Duodenal mucosa (tissue), 2 donors: ENCODE measurements at regions not wholly inside any gene's neighbourhood (a gene's known extent, or its start where the extent isn't known, plus 50 kb on each side); places are given as distances from the start of the nearest gene placed in this dataset.
A peak's percentile ranks its signal among the peaks of the same experiment; 100 is the strongest.

ENCODE experiments used
- H3K27ac ChIP-seq: one replicate; pipeline ENCODE4 v1.7.0; 2013; ENCODE audit warnings: low read depth, low read length
- H3K27me3 ChIP-seq, 2 donors: one replicate each; pipeline ENCODE4 v1.7.0; 2013; ENCODE audit warnings: low read length in 2 of 2, control low read depth in 1 of 2; ENCODE audit not compliant: insufficient read depth in 2 of 2, control insufficient read depth in 1 of 2
- H3K36me3 ChIP-seq, 2 donors: one replicate each; pipeline ENCODE4 v1.7.0; 2013; ENCODE audit warnings: low read length in 2 of 2, control low read depth in 1 of 2; ENCODE audit not compliant: insufficient read depth in 2 of 2, control insufficient read depth in 1 of 2
- H3K4me1 ChIP-seq, 2 donors: one replicate each; pipeline ENCODE4 v1.7.0; 2013; ENCODE audit warnings: low read length in 2 of 2, control low read depth in 1 of 2; ENCODE audit not compliant: insufficient read depth in 2 of 2, control insufficient read depth in 1 of 2
- H3K4me3 ChIP-seq, 2 donors: one replicate each; pipeline ENCODE4 v1.7.0; 2013; ENCODE audit warnings: low read length in 2 of 2, low read depth in 1 of 2
- H3K9ac ChIP-seq, 2 donors: one replicate each; pipeline ENCODE4 v1.7.0; 2013; ENCODE audit warnings: low read length in 2 of 2, low read depth in 1 of 2
- H3K9me3 ChIP-seq, 2 donors: one replicate each; pipeline ENCODE4 v1.7.0; 2013; ENCODE audit warnings: low read length in 2 of 2, control low read depth in 1 of 2; ENCODE audit not compliant: control insufficient read depth in 1 of 2

DNA sequence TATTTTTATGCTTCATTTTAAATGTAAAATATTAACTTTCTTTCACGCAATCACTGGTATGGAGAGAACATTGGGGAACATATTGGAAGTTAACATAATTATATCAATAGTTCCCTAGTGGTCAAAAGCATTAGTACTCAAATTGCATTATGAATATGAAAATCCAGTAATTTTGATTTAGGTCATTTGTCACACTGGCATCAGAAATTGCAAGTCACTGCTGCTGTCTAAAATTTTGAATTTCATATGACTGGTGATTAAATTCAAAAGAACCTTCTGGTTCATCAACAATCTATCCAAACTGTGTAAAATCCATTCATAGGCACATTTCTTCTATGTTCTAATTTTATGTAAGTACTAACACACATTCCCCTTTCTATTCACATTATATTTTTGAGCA lies 2235.7 kb upstream of the PCDH20 start:
- no peak overlapping the region for H3K4me3 ChIP-seq
- peaks cover 0 to 5% of the 10 kb centered on the region in 2 donors for H3K9me3 ChIP-seq
- H3K36me3 ChIP-seq = no peaks in the 10 kb centered on the region
- H3K9ac ChIP-seq = no peak overlapping the region
- no peak overlapping the region for H3K27ac ChIP-seq
- no peaks in the 10 kb centered on the region for H3K4me1 ChIP-seq
- no peaks in the 10 kb centered on the region for H3K27me3 ChIP-seq

DNA sequence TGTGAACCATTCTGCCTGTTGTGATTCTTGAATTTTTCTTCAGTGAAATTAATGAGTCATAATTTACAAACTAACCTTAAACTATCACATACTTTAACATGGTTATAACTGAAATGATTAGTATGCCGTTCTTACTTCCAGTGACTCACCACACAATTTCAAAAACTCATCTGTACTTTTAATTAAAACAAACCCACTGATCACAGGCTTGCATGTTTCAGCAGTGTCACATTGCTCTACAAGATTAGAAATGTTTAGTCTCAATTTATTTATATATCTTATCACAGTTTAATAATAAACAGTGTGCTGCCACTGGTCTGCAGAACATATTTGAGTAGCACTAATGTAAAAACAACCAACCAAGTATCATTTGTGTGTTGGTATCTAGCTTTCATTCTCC lies 2227.9 kb upstream of the PCDH20 start:
- Histone ChIP-seq H3K27ac (no peak overlapping the region), H3K4me3 (no peak overlapping the region), H3K4me1 (no peaks in the 10 kb centered on the region), H3K9me3 (no peaks in the 10 kb centered on the region), H3K9ac (no peak overlapping the region), H3K36me3 (no peaks in the 10 kb centered on the region), H3K27me3 (no peaks in the 10 kb centered on the region)

DNA sequence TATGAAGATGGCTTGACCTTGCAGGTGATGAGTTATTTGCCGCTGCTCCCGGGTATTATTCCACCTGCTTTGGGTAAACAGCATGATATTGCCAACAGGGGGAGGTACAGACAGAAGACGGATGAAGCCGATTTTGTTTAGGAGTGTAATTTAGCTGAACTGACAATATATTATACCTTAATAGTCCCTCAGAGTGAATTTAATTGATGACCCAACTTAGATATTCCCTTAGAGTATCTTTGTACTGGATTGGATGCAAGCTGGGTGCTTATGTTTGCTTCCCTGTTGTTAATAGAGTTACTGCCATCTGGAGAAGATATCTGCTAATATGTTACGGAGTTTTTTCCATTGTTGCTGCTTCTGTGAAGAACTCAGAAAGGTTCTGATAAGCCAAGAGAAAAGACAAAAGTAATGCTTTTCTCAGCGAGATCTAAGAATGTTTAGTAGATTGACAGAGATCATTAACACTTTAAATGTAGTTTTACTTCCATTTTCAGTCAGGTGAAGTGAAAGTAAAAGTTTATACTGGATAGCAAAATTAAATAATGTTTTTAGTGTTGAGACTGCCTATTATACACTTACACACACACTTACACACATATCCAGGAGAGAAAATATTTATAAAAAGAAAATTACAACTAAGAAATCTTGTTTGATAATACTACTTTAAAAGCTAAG lies 2220.8 kb upstream of the PCDH20 start:
- Histone ChIP-seq H3K27ac (no peak overlapping the region), H3K27me3 (no peaks in the 10 kb centered on the region), H3K9ac (no peak overlapping the region), H3K9me3 (no peaks in the 10 kb centered on the region), H3K4me1 (no peaks in the 10 kb centered on the region), H3K36me3 (no peaks in the 10 kb centered on the region), H3K4me3 (peak overlapping the region; percentile 19 to 30)

DNA sequence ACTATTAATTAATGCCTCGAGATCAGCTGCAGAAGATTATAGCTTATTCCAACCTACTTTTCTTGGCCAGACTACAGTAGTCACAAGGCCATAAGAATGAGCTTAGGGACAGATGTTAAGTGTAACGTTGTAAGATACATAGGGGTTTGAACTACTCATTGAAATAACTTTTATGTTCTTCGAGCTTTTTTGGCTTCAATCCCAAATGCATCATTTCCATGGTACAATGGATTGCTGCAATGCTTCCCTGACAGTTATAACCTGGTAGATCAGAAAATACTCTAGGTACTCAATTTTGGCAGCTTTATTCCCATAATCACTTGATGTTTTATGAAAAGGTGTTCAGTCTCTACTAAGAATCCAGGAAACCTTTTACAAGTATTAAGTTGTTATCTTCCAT lies 2216.7 kb upstream of the PCDH20 start:
- Histone ChIP-seq H3K9ac (no peak overlapping the region), H3K27ac (no peak overlapping the region)

DNA sequence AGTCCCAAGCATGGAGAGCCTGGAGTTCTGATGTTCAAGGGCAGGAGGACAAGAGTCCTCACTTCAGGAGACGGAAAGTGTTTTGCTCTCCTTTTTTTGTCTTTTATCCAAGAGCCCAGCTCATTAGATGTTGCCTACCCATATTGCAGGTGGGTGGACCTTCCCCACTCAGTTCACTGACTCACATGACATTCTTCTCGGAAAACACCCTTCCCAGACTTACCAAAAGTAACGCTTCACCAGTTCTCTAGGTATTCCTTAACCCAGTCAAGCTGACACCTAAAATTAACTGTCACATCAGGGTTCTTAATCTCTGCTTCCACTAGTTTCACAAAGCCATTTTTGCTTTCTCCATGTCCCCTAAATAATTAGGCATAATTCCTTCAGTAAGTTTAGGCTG lies 2215.4 kb upstream of the PCDH20 start:
- no peak overlapping the region for H3K27ac ChIP-seq
- no peak overlapping the region for H3K9ac ChIP-seq
- H3K9me3 ChIP-seq = no peaks in the 10 kb centered on the region
- H3K4me1 ChIP-seq = no peaks in the 10 kb centered on the region
- H3K36me3 ChIP-seq = no peaks in the 10 kb centered on the region
- H3K4me3 ChIP-seq = no peak overlapping the region
- no peaks in the 10 kb centered on the region for H3K27me3 ChIP-seq

More for the DNA sequence above, 2216.7 kb upstream of the PCDH20 start:
- Histone ChIP-seq H3K4me3 (no peak overlapping the region), H3K27me3 (no peaks in the 10 kb centered on the region), H3K9me3 (no peaks in the 10 kb centered on the region), H3K36me3 (no peaks in the 10 kb centered on the region), H3K4me1 (no peaks in the 10 kb centered on the region)

DNA sequence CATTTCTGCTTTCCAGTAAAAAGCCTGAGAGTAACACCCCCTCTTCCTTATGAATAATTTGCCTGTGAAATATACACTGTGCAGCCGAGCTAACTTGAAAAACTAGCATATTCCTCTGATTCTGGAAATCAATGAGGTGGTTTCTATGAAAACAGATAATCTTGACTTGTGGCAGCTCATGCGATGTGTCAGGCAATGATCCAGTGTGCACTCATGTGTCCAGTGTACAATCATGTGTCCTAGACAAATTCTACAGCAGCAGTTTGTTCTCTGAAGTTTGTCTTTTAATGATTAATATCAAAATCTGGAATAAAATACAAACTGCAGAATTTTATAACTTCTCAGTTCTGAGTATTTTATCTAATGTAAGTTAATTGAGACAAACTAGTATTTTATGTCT lies 2213.9 kb upstream of the PCDH20 start:
- no peak overlapping the region for H3K27ac ChIP-seq
- no peaks in the 10 kb centered on the region for H3K36me3 ChIP-seq
- H3K9me3 ChIP-seq = peaks cover 0 to 4% of the 10 kb centered on the region in 2 donors
- H3K9ac ChIP-seq = no peak overlapping the region
- H3K4me3 ChIP-seq = no peak overlapping the region
- H3K27me3 ChIP-seq = no peaks in the 10 kb centered on the region
- no peaks in the 10 kb centered on the region for H3K4me1 ChIP-seq

DNA sequence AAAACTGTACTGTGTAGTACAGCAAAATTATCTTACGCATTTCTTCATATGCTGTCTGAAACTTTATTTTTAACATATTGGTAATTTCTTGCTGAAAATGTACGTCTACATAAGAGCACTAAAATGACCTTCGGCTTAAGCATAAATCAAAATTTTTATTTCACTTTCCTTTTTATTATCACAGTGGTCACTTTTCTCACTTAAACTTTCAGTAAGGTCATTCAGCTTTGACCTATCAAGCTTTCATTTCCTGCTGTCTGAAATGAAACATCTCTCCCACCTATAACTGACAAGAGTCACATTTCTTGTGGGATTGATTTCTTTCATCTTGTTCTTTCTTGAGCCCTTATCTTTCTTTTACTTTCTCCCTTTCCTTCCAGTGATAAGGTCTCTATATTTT lies 2212.7 kb upstream of the PCDH20 start:
- H3K36me3 ChIP-seq = no peaks in the 10 kb centered on the region
- H3K4me3 ChIP-seq = no peak overlapping the region
- no peak overlapping the region for H3K27ac ChIP-seq
- no peaks in the 10 kb centered on the region for H3K4me1 ChIP-seq
- H3K9me3 ChIP-seq = peaks cover 0 to 4% of the 10 kb centered on the region in 2 donors
- H3K9ac ChIP-seq = no peak overlapping the region
- H3K27me3 ChIP-seq = no peaks in the 10 kb centered on the region

DNA sequence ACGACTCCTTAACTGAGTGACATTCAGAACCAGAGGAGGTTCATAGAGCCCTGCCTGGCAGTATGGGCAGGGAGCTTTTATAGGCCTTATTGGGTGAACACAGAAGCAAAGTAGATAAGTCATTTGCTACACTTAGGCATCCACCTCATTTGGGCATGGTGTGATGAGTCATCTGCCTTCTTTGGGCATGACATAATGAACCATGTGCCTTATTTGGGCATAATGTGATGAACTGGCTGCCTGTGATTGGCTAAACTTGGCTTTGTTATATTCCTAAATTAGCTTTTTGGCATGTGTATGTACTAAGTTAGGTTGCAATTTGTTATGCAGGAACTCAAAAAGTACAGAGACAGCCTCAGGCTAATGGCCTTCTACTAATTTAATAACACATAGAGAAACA lies 2210.2 kb upstream of the PCDH20 start:
- Histone ChIP-seq H3K9me3 (peaks cover 0 to 4% of the 10 kb centered on the region in 2 donors), H3K27me3 (no peaks in the 10 kb centered on the region), H3K4me1 (no peaks in the 10 kb centered on the region), H3K4me3 (no peak overlapping the region), H3K9ac (no peak overlapping the region), H3K36me3 (no peaks in the 10 kb centered on the region), H3K27ac (no peak overlapping the region)

DNA sequence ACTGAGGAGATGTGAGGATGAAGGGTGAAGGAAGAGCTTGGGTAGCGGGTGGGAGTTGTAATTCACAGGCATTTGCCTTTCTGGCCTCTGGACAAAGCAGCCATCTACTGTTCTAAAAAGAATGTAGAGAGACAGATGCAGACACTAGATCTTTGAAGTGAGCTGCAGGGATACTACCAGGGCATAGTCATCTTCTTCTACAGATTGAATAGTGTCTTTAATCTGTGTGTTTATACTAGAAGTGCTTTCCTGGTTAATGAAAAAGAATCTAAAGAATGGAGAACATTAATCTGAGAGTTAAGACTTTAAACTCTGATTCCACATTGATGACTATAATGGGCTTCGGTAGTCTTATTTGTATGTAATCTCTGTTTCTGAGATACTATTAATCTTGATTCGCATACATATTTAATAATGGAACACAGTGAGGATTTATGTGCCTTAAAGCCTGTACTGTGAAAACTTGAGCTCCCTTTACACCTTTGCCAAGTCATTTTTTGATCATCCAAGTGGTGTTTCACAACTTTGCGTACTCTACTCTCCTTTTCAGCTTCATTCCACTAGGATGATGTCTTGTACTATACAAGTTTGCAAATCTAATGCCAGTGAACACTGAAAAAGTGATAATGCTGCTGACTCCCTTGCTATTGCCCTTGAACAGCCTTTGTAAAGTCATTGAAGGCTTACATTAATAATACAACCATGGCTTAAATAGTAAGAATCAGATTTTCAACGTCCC lies 2199.4 kb upstream of the PCDH20 start:
- no peak overlapping the region for H3K27ac ChIP-seq
- no peaks in the 10 kb centered on the region for H3K4me1 ChIP-seq
- no peak overlapping the region for H3K4me3 ChIP-seq
- no peak overlapping the region for H3K9ac ChIP-seq
- no peaks in the 10 kb centered on the region for H3K9me3 ChIP-seq
- H3K36me3 ChIP-seq = no peaks in the 10 kb centered on the region
- no peaks in the 10 kb centered on the region for H3K27me3 ChIP-seq

DNA sequence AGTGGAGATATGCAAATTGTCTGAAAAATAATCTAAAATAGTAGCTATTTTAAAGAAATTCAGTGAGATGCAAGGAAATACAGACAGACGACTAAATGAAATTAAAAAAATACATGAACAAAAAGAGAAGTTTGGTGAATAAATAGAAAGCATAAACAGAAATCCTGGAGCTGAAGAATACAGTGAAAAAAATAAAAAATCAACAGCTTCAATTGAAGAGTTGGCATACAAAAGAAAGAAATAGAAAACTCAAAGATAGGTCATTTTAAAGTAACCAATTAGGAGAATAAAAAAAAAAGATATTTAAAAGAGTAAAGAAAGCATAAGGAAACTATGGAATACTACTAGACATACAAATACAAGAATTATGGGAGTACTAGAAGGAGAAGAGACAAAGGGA lies 2191.5 kb upstream of the PCDH20 start:
- Histone ChIP-seq H3K27ac (no peak overlapping the region), H3K27me3 (no peaks in the 10 kb centered on the region), H3K9me3 (peaks cover 8 to 22% of the 10 kb centered on the region in 2 donors), H3K36me3 (no peaks in the 10 kb centered on the region), H3K4me1 (no peaks in the 10 kb centered on the region), H3K4me3 (no peak overlapping the region), H3K9ac (no peak overlapping the region)
